GM10266 (cell line): ENCODE measurements at regions not wholly inside any gene's neighbourhood (a gene's known extent, or its start where the extent isn't known, plus 50 kb on each side); places are given as distances from the start of the nearest gene placed in this dataset.

Experiments used
- DNase-seq: peaks from one replicate; pipeline ENCODE4 v3.0.0; 2012; ENCODE audit errors: extremely low spot score
- CTCF ChIP-seq: IDR thresholded peaks from 2 replicates; pipeline ENCODE4 v1.5.1; 2012; ENCODE audit warnings: mild to moderate bottlenecking, low read depth; ENCODE audit not compliant: control insufficient read depth, insufficient read depth; ENCODE audit errors: missing control alignments

- no peak for DNase-seq
- TF ChIP-seq CTCF = no peak
Measured at GRCh38 chr5:167008705-167009104, 1282.7 kb upstream of the WWC1 start.

- no peak for DNase-seq
- TF ChIP-seq CTCF = no peak
Measured at GRCh38 chr5:167011196-167011595, 1280.2 kb upstream of the WWC1 start.

- DNase-seq = no peak
- TF ChIP-seq CTCF = no peak
Measured at GRCh38 chr5:167012123-167013034, 1279.1 kb upstream of the WWC1 start.

GRCh38 chr5:167014401-167015056 lies 1276.9 kb upstream of the WWC1 start:
- no peak for TF ChIP-seq CTCF
- no peak for DNase-seq

GRCh38 chr5:167020418-167020817 lies 1271.0 kb upstream of the WWC1 start:
- no peak for TF ChIP-seq CTCF
- no peak for DNase-seq

GRCh38 chr5:167029488-167029887 lies 1262.0 kb upstream of the WWC1 start:
- no peak for TF ChIP-seq CTCF
- no peak for DNase-seq
